ENCODE measurements at regions not wholly inside any gene's neighbourhood (a gene's known extent, or its start where the extent isn't known, plus 50 kb on each side); places are given as distances from the start of the nearest gene placed in this dataset.
"Not testable (repeated sequence)": the region's sequence is repeated elsewhere in the genome, so short reads cannot be mapped to it uniquely, and the experiment has no call there.

- DNase-seq, result peak; percentile 4
These were observed 60.6 kb upstream of the AKR1C1 start for GRCh38 chr10:4902571-4903011.

- DNase-seq, result not testable (repeated sequence)
These were observed 60.1 kb upstream of the AKR1C1 start for GRCh38 chr10:4903126-4903525.

GRCh38 chr10:4903675-4904074 lies 59.5 kb upstream of the AKR1C1 start:
- not testable (repeated sequence) for DNase-seq

- DNase-seq, result no peak
These were observed 54.1 kb upstream of the AKR1C1 start for GRCh38 chr10:4909118-4909517.
